H1 (cell line): ENCODE measurements at regions not wholly inside any gene's neighbourhood (a gene's known extent, or its start where the extent isn't known, plus 50 kb on each side); places are given as distances from the start of the nearest gene placed in this dataset.

Experiments used
- CTCF ChIA-PET: fragments of 300-600 bp; sonication (Branson Sonifier 250); formaldehyde crosslinking; loops from one replicate; lab custom pipeline; 2021; ENCODE audit not compliant: partially characterized antibody; lab: Charles Lee
- POLR2A ChIA-PET: fragments of 300-600 bp; sonication (Branson Sonifier 250); formaldehyde crosslinking; loops from one replicate; lab custom pipeline; 2021; ENCODE audit warnings: inconsistent platforms; ENCODE audit not compliant: partially characterized antibody; lab: Charles Lee
- DNase-seq, 2 experiments: peaks; one replicate each; pipeline versions ENCODE4 v3.0.0 to v3.0.0-alpha.2; 2010 to 2022; ENCODE audit warnings: low spot score in 2 of 2, low read depth in 1 of 2, mixed read lengths in 1 of 2
- FAIRE-seq: peaks from 2 replicates; lab custom pipeline; 2011; peaks lifted over from hg19 to GRCh38; lab: Jason Lieb, UNC
- H2AFZ ChIP-seq: 2 replicates; pipeline ENCODE4 v1.8.1; 2012; ENCODE audit warnings: low read length, inconsistent platforms
- H2AK5ac ChIP-seq: 2 replicates; pipeline ENCODE4 v1.6.1; 2013; ENCODE audit warnings: low read depth, low read length
- H2BK120ac ChIP-seq: replicated peaks from 2 replicates; pipeline ENCODE3; 2013; ENCODE audit warnings: low read depth, low read length, inconsistent platforms
- H2BK12ac ChIP-seq: 2 replicates; pipeline ENCODE4 v1.6.1; 2013; ENCODE audit warnings: low read depth, low read length
- H2BK15ac ChIP-seq: 2 replicates; pipeline ENCODE4 v1.6.1; 2013; ENCODE audit warnings: low read length
- H2BK20ac ChIP-seq: 2 replicates; pipeline ENCODE4 v1.6.1; 2013; ENCODE audit warnings: low read length
- H2BK5ac ChIP-seq: 2 replicates; pipeline ENCODE4 v1.6.1; 2013; ENCODE audit warnings: low read depth, low read length
- H3K14ac ChIP-seq: 2 replicates; pipeline ENCODE4 v1.6.1; 2013; ENCODE audit warnings: inconsistent platforms; ENCODE audit not compliant: insufficient read length
- H3K18ac ChIP-seq: 2 replicates; pipeline ENCODE4 v1.6.1; 2013; ENCODE audit warnings: low read length; ENCODE audit errors: extremely low read depth
- H3K23ac ChIP-seq: 2 replicates; pipeline ENCODE4 v1.6.1; 2013; ENCODE audit warnings: inconsistent platforms; ENCODE audit not compliant: insufficient read length
- H3K23me2 ChIP-seq: 2 replicates; pipeline ENCODE4 v1.6.1; 2013; ENCODE audit warnings: low read depth, low read length
- H3K27ac ChIP-seq: 2 replicates; pipeline ENCODE4 v1.6.1; 2011; ENCODE audit warnings: low read depth, low read length, inconsistent platforms
- H3K27me3 ChIP-seq, 4 experiments: replicated peaks in 1 of 4; 1 replicate in 1 of 4; 2 replicates in 3 of 4; pipeline versions ENCODE4 v1.6.1 to v1.8.1; 2011 to 2013; ENCODE audit warnings: low read length in 3 of 4, mild to moderate bottlenecking in 3 of 4, inconsistent platforms in 2 of 4, mixed read lengths in 2 of 4, moderate library complexity in 1 of 4; ENCODE audit not compliant: control insufficient read depth in 3 of 4, insufficient read depth in 3 of 4; ENCODE audit errors: extremely low read depth in 1 of 4
- H3K36me3 ChIP-seq, 4 experiments: 2 replicates each; pipeline versions ENCODE4 v1.6.1 to v1.8.1; 2011 to 2013; ENCODE audit warnings: mild to moderate bottlenecking in 4 of 4, low read length in 3 of 4, moderate library complexity in 2 of 4, control low read depth in 1 of 4, inconsistent platforms in 1 of 4; ENCODE audit not compliant: insufficient read depth in 4 of 4, control insufficient read depth in 2 of 4
- H3K4ac ChIP-seq: replicated peaks from 2 replicates; pipeline ENCODE3; 2013; ENCODE audit warnings: low read length, low read depth, mixed read lengths, inconsistent platforms; ENCODE audit not compliant: insufficient read length
- H3K4me1 ChIP-seq, 4 experiments: replicated peaks in 1 of 4; 1 replicate in 1 of 4; 2 replicates in 3 of 4; pipeline versions ENCODE4 v1.6.1 to v1.8.1; 2011 to 2013; ENCODE audit warnings: low read length in 3 of 4, inconsistent platforms in 2 of 4, mixed read lengths in 1 of 4; ENCODE audit not compliant: insufficient read depth in 4 of 4, control insufficient read depth in 3 of 4
- H3K4me2 ChIP-seq, 2 experiments: 2 replicates each; pipeline versions ENCODE4 v1.6.1 to v1.8.1; 2011 to 2013; ENCODE audit warnings: low read depth in 2 of 2, low read length in 2 of 2, control low read depth in 1 of 2, inconsistent platforms in 1 of 2, mild to moderate bottlenecking in 1 of 2; ENCODE audit not compliant: insufficient read depth in 1 of 2
- H3K4me3 ChIP-seq, 4 experiments: fragments of 200-600, 300-600 bp in 1 of 4; sonication (generic), shearing (Covaris generic), sonication (Bioruptor Twin) in 1 of 4; 2 replicates each; pipeline versions ENCODE4 v1.5.1 to v1.8.1; 2011 to 2016; ENCODE audit warnings: low read length in 4 of 4, low read depth in 3 of 4, control low read depth in 2 of 4, inconsistent platforms in 2 of 4, mild to moderate bottlenecking in 2 of 4, mixed read lengths in 1 of 4, moderate library complexity in 1 of 4; ENCODE audit not compliant: insufficient read depth in 2 of 4; ENCODE audit errors: extremely low read depth in 1 of 4
- H3K56ac ChIP-seq: replicated peaks from 2 replicates; pipeline ENCODE3; 2013; ENCODE audit warnings: low read depth, mild to moderate bottlenecking, mixed read lengths, low read length, inconsistent platforms; ENCODE audit not compliant: insufficient read length
- H3K79me1 ChIP-seq: 2 replicates; pipeline ENCODE4 v1.6.1; 2013; ENCODE audit warnings: low read depth, low read length, control low read depth
- H3K79me2 ChIP-seq, 2 experiments: 2 replicates each; pipeline versions ENCODE4 v1.6.1 to v1.8.1; 2012 to 2013; ENCODE audit warnings: low read length in 2 of 2, mild to moderate bottlenecking in 2 of 2, inconsistent platforms in 1 of 2; ENCODE audit not compliant: insufficient read depth in 2 of 2, control insufficient read depth in 1 of 2
- H3K9ac ChIP-seq, 4 experiments: replicated peaks in 1 of 4; 1 replicate in 1 of 4; 2 replicates in 3 of 4; pipeline versions ENCODE4 v1.6.1 to v1.8.1; 2011 to 2013; ENCODE audit warnings: low read depth in 3 of 4, low read length in 3 of 4, control low read depth in 2 of 4, mild to moderate bottlenecking in 2 of 4, moderate library complexity in 2 of 4, inconsistent platforms in 1 of 4; ENCODE audit errors: extremely low read depth in 1 of 4
- H3K9me3 ChIP-seq, 2 experiments: 2 replicates each; pipeline versions ENCODE4 v1.6.1 to v1.8.1; 2012 to 2013; ENCODE audit warnings: mild to moderate bottlenecking in 2 of 2, moderate library complexity in 2 of 2, control low read depth in 1 of 2, inconsistent platforms in 1 of 2, low read depth in 1 of 2, low read length in 1 of 2, mixed read lengths in 1 of 2; ENCODE audit not compliant: insufficient read depth in 2 of 2
- H4K20me1 ChIP-seq, 2 experiments: replicated peaks in 1 of 2; 2 replicates each; pipeline versions ENCODE3 to v1.8.1; 2011 to 2013; ENCODE audit warnings: inconsistent platforms in 2 of 2, low read length in 2 of 2, mild to moderate bottlenecking in 1 of 2; ENCODE audit not compliant: insufficient read depth in 2 of 2, control insufficient read depth in 1 of 2
- H4K5ac ChIP-seq: 2 replicates; pipeline ENCODE4 v1.6.1; 2013; ENCODE audit warnings: low read length, low read depth, mixed read lengths, inconsistent platforms; ENCODE audit not compliant: insufficient read length
- H4K8ac ChIP-seq: 2 replicates; pipeline ENCODE4 v1.8.0; 2013; ENCODE audit warnings: mild to moderate bottlenecking, moderate library complexity, low read length, inconsistent platforms; ENCODE audit not compliant: insufficient read depth; ENCODE audit errors: extremely low read depth
- H4K91ac ChIP-seq: replicated peaks from 2 replicates; pipeline ENCODE3; 2013; ENCODE audit warnings: low read length, mixed read lengths, inconsistent platforms; ENCODE audit not compliant: insufficient read length
- FOSL1 ChIP-seq: IDR thresholded peaks from 2 replicates; pipeline ENCODE4 v1.6.1; 2011; ENCODE audit warnings: mild to moderate bottlenecking, low read depth, low read length, moderate library complexity; ENCODE audit not compliant: insufficient read depth
- RAD21 ChIP-seq, 2 experiments: IDR thresholded peaks in 1 of 2; conservative IDR thresholded peaks in 1 of 2; 2 replicates each; pipeline ENCODE4 v1.6.1; 2011; ENCODE audit warnings: low read depth in 2 of 2, low read length in 2 of 2, improper control_type of control experiment in 1 of 2, inconsistent platforms in 1 of 2, mild to moderate bottlenecking in 1 of 2, moderate library complexity in 1 of 2
- SP4 ChIP-seq: IDR thresholded peaks from 2 replicates; pipeline ENCODE4 v1.6.1; 2012; ENCODE audit warnings: low read length, inconsistent platforms
- SRF ChIP-seq: IDR thresholded peaks from 2 replicates; pipeline ENCODE4 v1.6.1; 2011; ENCODE audit warnings: mild to moderate bottlenecking, low read depth, low read length, moderate library complexity
- WGBS, 2 experiments: shearing (Covaris generic) in 1 of 2; methylation state at CpG; one replicate each; pipeline versions ENCODE4 v1.1.6 to v1.1.7; 2013 to 2015; ENCODE audit warnings: low lambda C conversion rate in 2 of 2, mixed read lengths in 2 of 2, inconsistent platforms in 1 of 2, low coverage in 1 of 2, missing lambda C conversion rate in 1 of 2; ENCODE audit not compliant: insufficient replicate concordance in 2 of 2, insufficient coverage in 1 of 2, insufficient read length in 1 of 2; ENCODE audit errors: extremely low coverage in 1 of 2, missing lambda C conversion rate in 1 of 2; 5-methylcytosine and 5-hydroxymethylcytosine counted together
- TF ChIP-seq, protein P1 (sequence below), 3 experiments: IDR thresholded peaks; 1 replicate in 2 of 3; 2 replicates in 1 of 3; pipeline versions ENCODE4 v1.5.1 to v1.6.1; 2011; ENCODE audit warnings: low read length in 3 of 3, mild to moderate bottlenecking in 3 of 3, inconsistent platforms in 2 of 3, low read depth in 1 of 3, moderate library complexity in 1 of 3; ENCODE audit not compliant: insufficient read depth in 1 of 3; ENCODE audit errors: control extremely low read depth in 1 of 3

DNA sequence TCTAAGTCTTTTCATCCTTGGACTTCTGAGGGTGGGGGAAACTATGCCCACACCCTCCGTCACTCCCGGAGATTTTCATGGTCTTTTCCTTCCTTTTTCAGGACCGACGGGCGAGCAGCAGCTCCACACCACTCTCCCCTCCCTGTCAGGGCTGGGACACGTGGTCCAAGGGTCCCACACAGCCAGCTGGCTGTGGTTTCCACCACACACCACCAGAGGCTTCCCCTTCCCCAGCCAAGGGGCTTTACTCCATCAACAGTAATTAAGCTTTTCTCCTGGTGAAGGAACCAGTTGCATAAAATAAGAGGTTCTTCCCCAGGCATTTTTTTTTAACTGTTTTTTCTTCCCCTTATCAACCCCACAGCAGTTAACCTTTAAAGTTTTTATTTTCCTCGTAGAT, 453.9 kb downstream of the GPAT3 start:
- no peak overlapping the region for H3K23ac ChIP-seq
- POLR2A ChIA-PET = no interaction called here
- no peak overlapping the region for H3K4me3 ChIP-seq
- no peak overlapping the region for H3K56ac ChIP-seq
- no peak overlapping the region for H2BK5ac ChIP-seq
- no peak overlapping the region for H3K4ac ChIP-seq
- no peak overlapping the region for H3K14ac ChIP-seq
- H4K5ac ChIP-seq = no peak overlapping the region
- H3K9ac ChIP-seq = no peak overlapping the region
- no peak overlapping the region for H3K27ac ChIP-seq
- H4K91ac ChIP-seq = no peak overlapping the region
- no peak overlapping the region for H2AK5ac ChIP-seq
- no peaks in the 10 kb centered on the region for H3K4me1 ChIP-seq
- TF ChIP-seq RAD21 (IDR thresholded peaks at IDR 0.05 in 1 of 2, conservative IDR thresholded peaks at IDR 0.05 in 1 of 2; ENCODE audit: low read depth in 2 of 2, low read length in 2 of 2) = peak; percentile 31 to 39
- TF ChIP-seq SP4 = no peak
- no peak for TF ChIP-seq FOSL1
- TF ChIP-seq SRF = no peak
- TF ChIP-seq, protein P1, sequence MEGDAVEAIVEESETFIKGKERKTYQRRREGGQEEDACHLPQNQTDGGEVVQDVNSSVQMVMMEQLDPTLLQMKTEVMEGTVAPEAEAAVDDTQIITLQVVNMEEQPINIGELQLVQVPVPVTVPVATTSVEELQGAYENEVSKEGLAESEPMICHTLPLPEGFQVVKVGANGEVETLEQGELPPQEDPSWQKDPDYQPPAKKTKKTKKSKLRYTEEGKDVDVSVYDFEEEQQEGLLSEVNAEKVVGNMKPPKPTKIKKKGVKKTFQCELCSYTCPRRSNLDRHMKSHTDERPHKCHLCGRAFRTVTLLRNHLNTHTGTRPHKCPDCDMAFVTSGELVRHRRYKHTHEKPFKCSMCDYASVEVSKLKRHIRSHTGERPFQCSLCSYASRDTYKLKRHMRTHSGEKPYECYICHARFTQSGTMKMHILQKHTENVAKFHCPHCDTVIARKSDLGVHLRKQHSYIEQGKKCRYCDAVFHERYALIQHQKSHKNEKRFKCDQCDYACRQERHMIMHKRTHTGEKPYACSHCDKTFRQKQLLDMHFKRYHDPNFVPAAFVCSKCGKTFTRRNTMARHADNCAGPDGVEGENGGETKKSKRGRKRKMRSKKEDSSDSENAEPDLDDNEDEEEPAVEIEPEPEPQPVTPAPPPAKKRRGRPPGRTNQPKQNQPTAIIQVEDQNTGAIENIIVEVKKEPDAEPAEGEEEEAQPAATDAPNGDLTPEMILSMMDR (IDR thresholded peaks at IDR 0.05; ENCODE audit: control extremely low read depth in 1 of 3, insufficient read depth in 1 of 3, low read depth in 1 of 3, low read length in 3 of 3) = peak in 1 of 3 experiments; percentile 15; a peak in 1 of 4 replicates
- peaks cover 4 to 6% of the 10 kb centered on the region in 2 experiments for H3K9me3 ChIP-seq
- no peak for DNase-seq
- no peak overlapping the region for H3K4me2 ChIP-seq
- no peak overlapping the region for H2BK12ac ChIP-seq
- no peaks in the 10 kb centered on the region for H3K79me1 ChIP-seq
- H3K79me2 ChIP-seq = no peaks in the 10 kb centered on the region
- no peak overlapping the region for H2AFZ ChIP-seq
- H4K8ac ChIP-seq = no peak overlapping the region
- no peaks in the 10 kb centered on the region for H4K20me1 ChIP-seq
- no peak for FAIRE-seq
- no peaks in the 10 kb centered on the region for H3K23me2 ChIP-seq
- no peak overlapping the region for H2BK120ac ChIP-seq
- H3K36me3 ChIP-seq = no peaks in the 10 kb centered on the region
- H3K27me3 ChIP-seq = no peaks in the 10 kb centered on the region
- CTCF ChIA-PET = interaction anchor here (0.7 to 1.3 kb wide), 3 partner anchors 71 to 404 kb away, joined by 3 to 4 read pairs (median 4); no protein-coding TSS in a partner anchor
- H2BK20ac ChIP-seq = no peak overlapping the region
- H3K18ac ChIP-seq = no peak overlapping the region
- no peak overlapping the region for H2BK15ac ChIP-seq
- 91% methylated on average over 6 of the region's 7 CpGs; no CpG with 5 or more reads in 1 of the 2 experiments for WGBS, 2 experiments
